ENCODE measurements at regions not wholly inside any gene's neighbourhood (a gene's known extent, or its start where the extent isn't known, plus 50 kb on each side); places are given as distances from the start of the nearest gene placed in this dataset.

GRCh38 chr12:58656254-58657009, 263.9 kb downstream of the LRIG3 start:
- no peak for TF ChIP-seq EZH2phosphoT487 (IDR thresholded peaks at IDR 0.05; ENCODE audit: borderline replicate concordance, low read length)
- TF ChIP-seq CTCF (IDR thresholded peaks at IDR 0.05; ENCODE audit: low read depth, low read length, poor library complexity, severe bottlenecking), result no peak

GRCh38 chr12:58657190-58657589, 263.1 kb downstream of the LRIG3 start:
- Histone ChIP-seq H3K27me3 (ENCODE audit: control insufficient read depth, low read length) (no peaks in the 10 kb centered on the region), H3K4me2 (ENCODE audit: low read length) (no peak overlapping the region), H3K4me1 (ENCODE audit: control insufficient read depth, low read length) (no peaks in the 10 kb centered on the region), H3K9me2 (replicated peaks; ENCODE audit: control insufficient read depth, low read length) (no peaks in the 10 kb centered on the region), H3K9me3 (ENCODE audit: control insufficient read depth, insufficient read depth, low read length) (no peaks in the 10 kb centered on the region; the same call in 1 of the 2 replicates), H4K20me1 (ENCODE audit: control insufficient read depth, insufficient read depth, low read depth, low read length) (no peaks in the 10 kb centered on the region), H3F3A (ENCODE audit: control insufficient read depth, insufficient read depth) (no peaks in the 10 kb centered on the region), H3K79me2 (ENCODE audit: control insufficient read depth, low read length) (no peaks in the 10 kb centered on the region), H3K27ac (ENCODE audit: low read depth, low read length) (no peak overlapping the region), H3K36me3 (ENCODE audit: control insufficient read depth, low read length) (no peaks in the 10 kb centered on the region), H3K4me3 (ENCODE audit: low read length) (no peak overlapping the region)
- TF ChIP-seq EZH2phosphoT487 (IDR thresholded peaks at IDR 0.05; ENCODE audit: borderline replicate concordance, low read length) (no peak), CTCF (IDR thresholded peaks at IDR 0.05; ENCODE audit: low read depth, low read length, poor library complexity, severe bottlenecking) (no peak)

More at GRCh38 chr12:58656254-58657009, 263.9 kb downstream of the LRIG3 start:
- Histone ChIP-seq H3K9me3 (ENCODE audit: control insufficient read depth, insufficient read depth, low read length) (no peaks in the 10 kb centered on the region; the same call in 1 of the 2 replicates), H3K4me1 (ENCODE audit: control insufficient read depth, low read length) (no peaks in the 10 kb centered on the region), H3K4me2 (ENCODE audit: low read length) (no peak overlapping the region), H3F3A (ENCODE audit: control insufficient read depth, insufficient read depth) (no peaks in the 10 kb centered on the region), H3K27me3 (ENCODE audit: control insufficient read depth, low read length) (no peaks in the 10 kb centered on the region), H3K79me2 (ENCODE audit: control insufficient read depth, low read length) (no peaks in the 10 kb centered on the region), H3K27ac (ENCODE audit: low read depth, low read length) (no peak overlapping the region), H3K9me2 (replicated peaks; ENCODE audit: control insufficient read depth, low read length) (no peaks in the 10 kb centered on the region), H3K36me3 (ENCODE audit: control insufficient read depth, low read length) (no peaks in the 10 kb centered on the region), H3K4me3 (ENCODE audit: low read length) (no peak overlapping the region), H4K20me1 (ENCODE audit: control insufficient read depth, insufficient read depth, low read depth, low read length) (no peaks in the 10 kb centered on the region)

- Histone ChIP-seq H3K9me2 (replicated peaks; ENCODE audit: control insufficient read depth, low read length) (no peaks in the 10 kb centered on the region), H3K79me2 (ENCODE audit: control insufficient read depth, low read length) (no peaks in the 10 kb centered on the region), H3K36me3 (ENCODE audit: control insufficient read depth, low read length) (no peaks in the 10 kb centered on the region), H3K4me1 (ENCODE audit: control insufficient read depth, low read length) (no peaks in the 10 kb centered on the region), H3K9me3 (ENCODE audit: control insufficient read depth, insufficient read depth, low read length) (no peaks in the 10 kb centered on the region), H3K4me3 (ENCODE audit: low read length) (no peak overlapping the region), H3F3A (ENCODE audit: control insufficient read depth, insufficient read depth) (no peaks in the 10 kb centered on the region), H3K4me2 (ENCODE audit: low read length) (no peak overlapping the region), H4K20me1 (ENCODE audit: control insufficient read depth, insufficient read depth, low read depth, low read length) (no peaks in the 10 kb centered on the region), H3K27me3 (ENCODE audit: control insufficient read depth, low read length) (no peaks in the 10 kb centered on the region), H3K27ac (ENCODE audit: low read depth, low read length) (no peak overlapping the region)
- TF ChIP-seq EZH2phosphoT487 (IDR thresholded peaks at IDR 0.05; ENCODE audit: borderline replicate concordance, low read length), result no peak
- TF ChIP-seq CTCF (IDR thresholded peaks at IDR 0.05; ENCODE audit: low read depth, low read length, poor library complexity, severe bottlenecking), result no peak
These were observed 254.9 kb downstream of the LRIG3 start for GRCh38 chr12:58665375-58665774.

Data from DOHH2 (cell line).